ENCODE measurements at regions not wholly inside any gene's neighbourhood (a gene's known extent, or its start where the extent isn't known, plus 50 kb on each side); places are given as distances from the start of the nearest gene placed in this dataset.

- TF ChIP-seq POLR2A (IDR thresholded peaks at IDR 0.05) (no peak), CTCF (IDR thresholded peaks at IDR 0.05) (no peak)
These were observed 373.7 kb upstream of the GOLIM4 start for GRCh38 chr3:168469436-168469835.

All from adrenal gland (tissue), 5 donors.